GM19397 (cell line): ENCODE measurements at regions not wholly inside any gene's neighbourhood (a gene's known extent, or its start where the extent isn't known, plus 50 kb on each side); places are given as distances from the start of the nearest gene placed in this dataset.
"Not testable (repeated sequence)": the region's sequence is repeated elsewhere in the genome, so short reads cannot be mapped to it uniquely, and the experiment has no call there.

Experiments
- ATAC-seq: cut with Tn5 transposase; IDR thresholded peaks from one replicate; pipeline ENCODE4 v1.9.1; 2021; ENCODE audit warnings: mild to moderate bottlenecking, moderate library complexity; ENCODE audit not compliant: unreplicated experiment

DNA sequence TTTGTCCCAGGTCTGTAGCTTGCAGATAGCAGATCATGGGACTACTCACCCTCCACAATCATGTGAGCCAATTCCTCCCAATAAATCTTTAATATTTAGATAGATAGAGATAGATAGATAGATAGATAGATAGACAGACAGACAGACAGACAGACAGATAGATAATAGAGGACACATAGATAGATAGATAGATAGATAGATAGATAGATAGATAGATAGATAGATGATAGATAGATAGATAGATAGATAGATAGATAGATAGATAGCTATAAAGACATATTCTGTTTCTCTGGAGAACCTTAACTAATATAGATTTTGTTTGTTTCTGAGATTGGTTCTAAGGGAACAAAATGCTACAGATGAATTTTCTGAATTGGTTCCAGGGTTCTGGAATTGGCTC, 82.3 kb upstream of the PRDX6 start:
- not testable (repeated sequence) for ATAC-seq

DNA sequence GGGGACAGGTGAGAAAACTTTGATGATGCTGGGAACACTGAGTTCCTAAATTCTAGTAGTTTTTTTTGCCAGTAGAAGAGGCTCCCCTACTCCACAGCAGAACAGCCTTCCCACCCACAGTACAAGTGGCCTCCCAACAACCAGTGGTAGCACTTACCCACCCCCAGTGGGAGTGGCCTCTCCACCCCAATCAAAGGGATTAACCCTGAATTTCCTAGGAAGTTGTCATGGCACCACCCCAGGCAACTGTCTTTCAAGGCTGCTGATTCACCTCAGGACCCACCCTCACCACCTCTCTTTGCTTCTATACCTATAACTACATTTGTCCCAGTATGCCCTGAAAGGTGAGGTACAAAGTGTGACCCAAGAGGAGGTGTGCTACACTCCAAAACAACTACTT, 81.4 kb upstream of the PRDX6 start:
- ATAC-seq, result no peak

GRCh38 chr1:173400387-173400995, 76.6 kb upstream of the PRDX6 start:
- no peak for ATAC-seq

GRCh38 chr1:173403996-173404395, 73.1 kb upstream of the PRDX6 start:
- ATAC-seq, result no peak

GRCh38 chr1:173405281-173405680, 71.9 kb upstream of the PRDX6 start:
- ATAC-seq, result no peak

- no peak for ATAC-seq
These were observed 71.3 kb upstream of the PRDX6 start for GRCh38 chr1:173405834-173406233.

- ATAC-seq, result no peak
These were observed 70.3 kb upstream of the PRDX6 start for GRCh38 chr1:173406783-173407230.

DNA sequence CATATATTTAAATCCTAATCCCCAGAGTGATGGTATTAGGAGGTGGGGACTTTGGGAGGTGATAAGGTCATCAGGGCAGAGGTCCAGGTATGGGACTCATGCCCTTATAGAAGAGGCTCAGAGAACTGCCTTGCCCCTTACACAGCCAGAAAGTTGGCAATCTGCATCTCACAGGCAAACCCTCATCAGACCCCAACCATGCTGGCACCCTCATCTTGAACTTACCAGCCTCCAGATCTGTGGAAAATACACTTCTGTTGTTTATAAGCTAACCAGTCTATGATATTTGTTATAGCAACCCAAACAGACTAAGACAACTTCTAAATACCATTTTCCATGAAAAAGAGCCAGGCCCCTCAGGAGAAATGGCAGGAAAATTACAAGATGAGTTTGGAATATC, 69.3 kb upstream of the PRDX6 start:
- no peak for ATAC-seq

GRCh38 chr1:173408886-173409285, 68.2 kb upstream of the PRDX6 start:
- no peak for ATAC-seq

GRCh38 chr1:173409613-173410012, 67.5 kb upstream of the PRDX6 start:
- ATAC-seq, result no peak

DNA sequence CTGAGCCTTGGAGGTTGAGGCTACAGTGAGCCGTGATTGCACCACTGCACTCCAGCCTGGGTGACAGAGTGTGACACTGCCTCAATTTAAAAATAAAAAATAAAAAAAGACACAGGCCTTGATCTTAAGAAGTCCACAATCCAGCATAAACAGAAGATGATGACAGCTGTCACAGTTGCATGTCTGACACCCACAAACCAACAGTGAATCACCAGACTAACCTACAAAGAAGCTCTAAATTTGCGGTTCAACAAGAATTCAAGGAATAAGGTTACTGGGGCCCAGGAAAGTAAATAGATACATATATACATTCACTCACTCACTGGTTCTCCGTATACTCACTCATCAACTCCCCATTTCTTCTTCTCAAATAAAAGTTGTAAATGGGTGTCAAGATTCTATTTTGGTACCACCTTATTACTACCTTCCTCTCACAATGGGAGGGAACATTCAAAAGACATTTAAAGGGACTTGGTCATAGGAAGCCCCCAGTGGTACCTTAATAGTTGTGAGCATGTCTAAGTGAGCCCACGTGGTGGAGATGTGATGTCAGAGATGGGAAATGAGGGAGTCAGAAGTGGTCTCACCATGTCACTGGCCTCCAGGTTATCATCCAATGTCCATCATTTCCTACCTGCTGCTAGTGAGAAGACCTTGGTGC, 66.9 kb upstream of the PRDX6 start:
- ATAC-seq, result no peak

- peak; percentile 52 for ATAC-seq
These were observed 66.3 kb upstream of the PRDX6 start for GRCh38 chr1:173410794-173411236.

GRCh38 chr1:173411835-173412742, 65.0 kb upstream of the PRDX6 start:
- no peak for ATAC-seq

DNA sequence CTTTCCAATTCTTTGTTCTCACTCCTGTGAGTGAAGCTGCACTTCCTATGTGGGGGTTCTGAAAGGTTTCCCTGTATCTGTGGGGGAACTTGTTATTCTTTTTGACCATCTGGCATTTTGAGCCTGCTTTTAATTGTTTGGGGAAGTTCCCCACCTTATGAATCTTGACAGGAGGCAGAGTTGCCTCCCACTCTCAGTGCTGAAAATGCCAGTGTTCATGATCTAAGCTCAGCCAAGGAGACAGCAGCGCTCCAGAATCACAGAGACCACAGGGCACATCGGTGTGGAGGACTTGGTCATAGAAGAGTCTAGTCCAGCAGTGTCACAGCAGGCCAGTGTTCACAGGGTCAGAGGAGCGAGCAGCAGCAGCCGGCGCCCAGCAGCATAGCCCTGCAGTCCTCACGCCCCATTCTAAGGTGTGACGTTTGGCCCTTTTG, 63.8 kb upstream of the PRDX6 start:
- ATAC-seq, result no peak

DNA sequence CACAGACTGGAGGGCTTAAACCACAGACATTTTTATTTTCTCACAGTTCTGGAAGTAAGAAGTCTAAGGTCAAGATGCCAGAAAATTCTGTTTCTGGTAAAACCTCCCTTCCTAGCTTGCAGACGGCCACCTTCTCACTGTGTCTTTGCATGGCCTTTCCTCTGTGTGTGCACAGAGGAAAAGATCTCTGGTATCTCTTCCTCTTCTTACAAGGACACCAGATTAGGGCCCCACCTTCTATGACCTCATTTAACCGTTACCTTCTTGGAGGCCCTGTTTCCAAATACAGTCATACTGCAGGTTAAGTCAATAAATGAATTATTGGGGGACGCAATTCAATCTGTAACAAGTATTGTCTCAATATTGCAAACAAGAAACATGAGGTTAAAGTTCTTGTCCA, 63.0 kb upstream of the PRDX6 start:
- peak; percentile 45 for ATAC-seq

GRCh38 chr1:173414539-173415226, 62.5 kb upstream of the PRDX6 start:
- ATAC-seq, result no peak

- peak; percentile 42 for ATAC-seq
These were observed 61.6 kb upstream of the PRDX6 start for GRCh38 chr1:173415490-173415889.

DNA sequence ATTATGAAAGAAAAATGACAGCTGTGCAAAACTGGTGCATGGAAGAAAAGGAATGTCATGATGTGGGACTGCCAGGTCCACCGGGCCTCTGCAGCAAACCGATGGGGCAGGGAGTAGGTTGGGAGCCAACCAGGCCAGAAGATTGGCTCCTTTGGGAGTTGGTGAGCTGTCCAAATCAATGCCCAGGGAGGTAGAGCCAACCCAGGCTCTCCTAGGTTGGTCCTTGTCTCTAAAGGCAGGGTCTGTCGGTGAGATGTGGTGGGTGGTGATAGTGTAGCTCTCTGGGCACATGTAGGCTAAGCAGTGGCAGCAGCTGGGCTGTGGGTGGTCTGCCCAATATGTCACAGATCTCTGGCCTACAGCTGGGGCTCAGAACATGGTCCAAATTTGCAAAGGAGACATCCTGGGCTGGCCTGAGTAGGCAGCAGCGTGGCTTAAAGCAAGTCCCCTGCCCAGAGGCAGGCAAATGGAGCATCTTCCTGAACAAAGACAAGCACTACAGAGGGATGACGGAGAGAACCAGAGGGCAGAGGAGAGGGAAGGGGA, 61.2 kb upstream of the PRDX6 start:
- peak; percentile 4 for ATAC-seq

- ATAC-seq, result no peak
These were observed 59.6 kb upstream of the PRDX6 start for GRCh38 chr1:173417563-173417962.

DNA sequence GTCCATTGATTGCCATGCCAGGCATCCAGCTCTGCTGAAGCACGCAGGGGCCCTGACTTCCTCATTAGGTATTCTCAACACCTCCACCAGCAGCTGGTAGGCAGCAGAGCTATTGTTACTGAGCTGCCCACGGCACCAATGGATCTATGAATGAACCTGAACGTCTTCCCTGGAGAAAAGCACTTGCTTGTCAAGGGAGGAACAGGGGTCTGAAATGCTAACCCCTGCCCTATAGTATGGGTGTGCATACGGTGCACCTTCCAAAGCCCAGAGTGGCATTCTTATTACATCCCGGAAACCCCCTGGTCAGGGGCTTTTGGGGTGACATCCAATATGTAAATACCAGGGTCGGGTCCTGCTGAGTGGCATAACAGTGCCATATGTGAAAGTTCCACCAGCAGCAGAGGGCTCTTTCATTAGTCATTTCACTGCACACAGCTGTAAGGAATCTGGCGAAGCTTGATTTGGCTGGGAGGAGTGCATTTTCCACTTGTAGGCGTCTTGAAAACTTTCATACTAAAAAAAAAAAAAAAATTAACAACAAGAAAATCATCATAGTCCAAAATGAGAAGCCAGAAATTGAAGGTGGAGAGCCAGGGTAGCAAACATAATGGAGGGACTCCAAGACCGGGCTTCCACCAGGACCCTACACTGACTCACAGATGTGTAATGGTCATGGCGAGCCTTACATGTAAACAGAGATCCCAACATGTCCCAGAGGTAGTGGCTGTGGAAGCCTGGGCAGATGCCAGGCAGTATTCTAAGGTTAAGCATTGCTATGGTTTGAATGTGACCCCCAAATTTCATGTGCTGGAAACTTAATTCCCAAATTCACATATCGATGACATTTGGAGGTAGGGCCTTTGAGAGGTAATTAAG, 58.8 kb upstream of the PRDX6 start:
- ATAC-seq, result no peak
